ENCODE measurements at regions not wholly inside any gene's neighbourhood (a gene's known extent, or its start where the extent isn't known, plus 50 kb on each side); places are given as distances from the start of the nearest gene placed in this dataset.
"Not testable (repeated sequence)": the region's sequence is repeated elsewhere in the genome, so short reads cannot be mapped to it uniquely, and the experiment has no call there.

GRCh38 chr6:78386854-78387253 lies 480.5 kb upstream of the IRAK1BP1 start:
- TF ChIP-seq CTCF, POLR2A (IDR thresholded peaks at IDR 0.05): not testable (repeated sequence)
